Fibroblast of lung (primary cell): ENCODE measurements at regions not wholly inside any gene's neighbourhood (a gene's known extent, or its start where the extent isn't known, plus 50 kb on each side); places are given as distances from the start of the nearest gene placed in this dataset.

ENCODE experiments used
- DNase-seq, 2 donors: peaks; one replicate each; pipeline versions ENCODE4 v3.0.0 to v3.0.0-alpha.2; 2010; ENCODE audit warnings: low read depth in 2 of 2
- H2AFZ ChIP-seq: 2 replicates; pipeline ENCODE4 v1.5.1; 2012; ENCODE audit warnings: low read length, control low read depth, inconsistent platforms
- H3K27ac ChIP-seq: 2 replicates; pipeline ENCODE4 v1.5.1; 2011; ENCODE audit warnings: low read length, control low read depth; ENCODE audit not compliant: insufficient read depth
- H3K27me3 ChIP-seq: 2 replicates; pipeline ENCODE4 v1.5.1; 2011; ENCODE audit warnings: mild to moderate bottlenecking, low read length; ENCODE audit not compliant: control insufficient read depth, insufficient read depth
- H3K36me3 ChIP-seq: 2 replicates; pipeline ENCODE4 v1.5.1; 2011; ENCODE audit warnings: low read length; ENCODE audit not compliant: control insufficient read depth, insufficient read depth
- H3K4me1 ChIP-seq: 2 replicates; pipeline ENCODE4 v1.5.1; 2011; ENCODE audit warnings: low read length; ENCODE audit not compliant: control insufficient read depth, insufficient read depth; ENCODE audit errors: extremely low read depth
- H3K4me2 ChIP-seq: 2 replicates; pipeline ENCODE4 v1.5.1; 2011; ENCODE audit warnings: low read length, control low read depth; ENCODE audit not compliant: insufficient read depth; ENCODE audit errors: extremely low read depth
- H3K4me3 ChIP-seq, 4 experiments: fragments of 200-600 bp in 1 of 4; sonication (generic) in 1 of 4; replicated peaks in 1 of 4; 2 replicates each; pipeline ENCODE4 v1.5.1; 2011 to 2016; ENCODE audit warnings: low read length in 4 of 4, low read depth in 3 of 4, mild to moderate bottlenecking in 3 of 4, control low read depth in 2 of 4, inconsistent platforms in 1 of 4, mixed read lengths in 1 of 4; ENCODE audit not compliant: insufficient read depth in 1 of 4; ENCODE audit errors: control extremely low read depth in 1 of 4
- H3K79me2 ChIP-seq: 2 replicates; pipeline ENCODE4 v1.5.1; 2012; ENCODE audit warnings: mild to moderate bottlenecking, low read length, inconsistent platforms; ENCODE audit not compliant: control insufficient read depth, insufficient read depth
- H3K9ac ChIP-seq: 2 replicates; pipeline ENCODE4 v1.5.1; 2011; ENCODE audit warnings: mild to moderate bottlenecking, low read length, control low read depth; ENCODE audit not compliant: insufficient read depth
- H3K9me3 ChIP-seq: 2 replicates; pipeline ENCODE4 v1.5.1; 2012; ENCODE audit warnings: low read depth, low read length; ENCODE audit not compliant: control insufficient read depth, insufficient read depth
- H4K20me1 ChIP-seq: 2 replicates; pipeline ENCODE4 v1.5.1; 2011; ENCODE audit warnings: low read length; ENCODE audit not compliant: control insufficient read depth, insufficient read depth; ENCODE audit errors: extremely low read depth
- CTCF ChIP-seq, 2 donors: IDR thresholded peaks in 1 of 2; conservative IDR thresholded peaks in 1 of 2; 1 replicate in 1 of 2; 2 replicates in 1 of 2; pipeline ENCODE4 v1.5.1; 2011 to 2012; ENCODE audit warnings: low read length in 2 of 2, control low read depth in 1 of 2, inconsistent platforms in 1 of 2, low read depth in 1 of 2, mild to moderate bottlenecking in 1 of 2
- EZH2 ChIP-seq: IDR thresholded peaks from 2 replicates; pipeline ENCODE4 v1.5.1; 2012; ENCODE audit warnings: low read length, control low read depth, mild to moderate bottlenecking; ENCODE audit errors: missing control alignments

- H3K27ac ChIP-seq, result no peak overlapping the region
- H3K27me3 ChIP-seq, result no peaks in the 10 kb centered on the region
- TF ChIP-seq CTCF (conservative IDR thresholded peaks at IDR 0.05 in 1 of 2, IDR thresholded peaks at IDR 0.05 in 1 of 2; ENCODE audit: low read depth in 1 of 2, low read length in 2 of 2) (no peak), EZH2 (no peak)
Observed at GRCh38 chr6:18601516-18602020, 214.4 kb downstream of the RNF144B start.

GRCh38 chr6:18602931-18603330 is 215.8 kb downstream of the RNF144B start:
- no peaks in the 10 kb centered on the region for H3K79me2 ChIP-seq
- no peak overlapping the region for H2AFZ ChIP-seq
- H3K27ac ChIP-seq, result no peak overlapping the region
- H4K20me1 ChIP-seq, result no peaks in the 10 kb centered on the region
- TF ChIP-seq CTCF (conservative IDR thresholded peaks at IDR 0.05 in 1 of 2, IDR thresholded peaks at IDR 0.05 in 1 of 2; ENCODE audit: low read depth in 1 of 2, low read length in 2 of 2), result no peak
- TF ChIP-seq EZH2, result no peak
- DNase-seq, result no peak
- no peaks in the 10 kb centered on the region for H3K9me3 ChIP-seq
- no peaks in the 10 kb centered on the region for H3K27me3 ChIP-seq
- no peaks in the 10 kb centered on the region for H3K36me3 ChIP-seq
- no peak overlapping the region for H3K9ac ChIP-seq
- no peak overlapping the region for H3K4me3 ChIP-seq
- no peaks in the 10 kb centered on the region for H3K4me1 ChIP-seq
- no peak overlapping the region for H3K4me2 ChIP-seq

More at GRCh38 chr6:18601516-18602020, 214.4 kb downstream of the RNF144B start:
- Histone ChIP-seq H3K9me3 (no peaks in the 10 kb centered on the region), H3K9ac (no peak overlapping the region), H3K79me2 (no peaks in the 10 kb centered on the region), H2AFZ (no peak overlapping the region), H3K4me1 (no peaks in the 10 kb centered on the region), H4K20me1 (no peaks in the 10 kb centered on the region), H3K4me2 (no peak overlapping the region), H3K4me3 (no peak overlapping the region), H3K36me3 (no peaks in the 10 kb centered on the region)
- DNase-seq, result no peak

GRCh38 chr6:18603361-18603760 is 216.2 kb downstream of the RNF144B start:
- Histone ChIP-seq H3K4me1 (no peaks in the 10 kb centered on the region), H3K27me3 (no peaks in the 10 kb centered on the region), H3K4me2 (no peak overlapping the region), H4K20me1 (no peaks in the 10 kb centered on the region), H2AFZ (no peak overlapping the region), H3K79me2 (no peaks in the 10 kb centered on the region), H3K4me3 (no peak overlapping the region), H3K9ac (no peak overlapping the region), H3K27ac (no peak overlapping the region), H3K36me3 (no peaks in the 10 kb centered on the region), H3K9me3 (no peaks in the 10 kb centered on the region)
- no peak for TF ChIP-seq EZH2
- TF ChIP-seq CTCF (conservative IDR thresholded peaks at IDR 0.05 in 1 of 2, IDR thresholded peaks at IDR 0.05 in 1 of 2; ENCODE audit: low read depth in 1 of 2, low read length in 2 of 2), result no peak
- no peak for DNase-seq
